GM18909 (cell line): ENCODE measurements at regions not wholly inside any gene's neighbourhood (a gene's known extent, or its start where the extent isn't known, plus 50 kb on each side); places are given as distances from the start of the nearest gene placed in this dataset.

ENCODE experiments used
- ATAC-seq: cut with Tn5 transposase; IDR thresholded peaks from one replicate; pipeline ENCODE4 v1.9.1; 2021; ENCODE audit warnings: mild to moderate bottlenecking; ENCODE audit not compliant: unreplicated experiment, poor library complexity

GRCh38 chr6:14697427-14697826, 548.4 kb upstream of the JARID2 start:
- ATAC-seq: no peak

- ATAC-seq: no peak
Measured at GRCh38 chr6:14699803-14700601, 545.9 kb upstream of the JARID2 start.

- no peak for ATAC-seq
Measured at GRCh38 chr6:14701946-14702345, 543.9 kb upstream of the JARID2 start.

GRCh38 chr6:14702678-14703077, 543.2 kb upstream of the JARID2 start:
- ATAC-seq: no peak

GRCh38 chr6:14703586-14703985, 542.3 kb upstream of the JARID2 start:
- no peak for ATAC-seq

- ATAC-seq: no peak
Measured at GRCh38 chr6:14704383-14705271, 541.2 kb upstream of the JARID2 start.

- ATAC-seq: no peak
Measured at GRCh38 chr6:14705841-14706377, 540.0 kb upstream of the JARID2 start.

GRCh38 chr6:14706378-14706929, 539.4 kb upstream of the JARID2 start:
- no peak for ATAC-seq

GRCh38 chr6:14707276-14707675, 538.6 kb upstream of the JARID2 start:
- ATAC-seq: no peak

- ATAC-seq: no peak
Measured at GRCh38 chr6:14707971-14708465, 537.9 kb upstream of the JARID2 start.

- ATAC-seq: no peak
Measured at GRCh38 chr6:14709066-14709670, 536.7 kb upstream of the JARID2 start.

GRCh38 chr6:14709900-14710299, 536.0 kb upstream of the JARID2 start:
- ATAC-seq: no peak

GRCh38 chr6:14710421-14710820, 535.4 kb upstream of the JARID2 start:
- ATAC-seq: no peak

GRCh38 chr6:14711056-14711703, 534.7 kb upstream of the JARID2 start:
- no peak for ATAC-seq

GRCh38 chr6:14711704-14712379, 534.0 kb upstream of the JARID2 start:
- no peak for ATAC-seq

GRCh38 chr6:14713008-14713960, 532.6 kb upstream of the JARID2 start:
- ATAC-seq: no peak

GRCh38 chr6:14713966-14714631, 531.8 kb upstream of the JARID2 start:
- ATAC-seq: no peak

- ATAC-seq: no peak
Measured at GRCh38 chr6:14715076-14715475, 530.8 kb upstream of the JARID2 start.
